HepG2 (cell line): ENCODE measurements at regions not wholly inside any gene's neighbourhood (a gene's known extent, or its start where the extent isn't known, plus 50 kb on each side); places are given as distances from the start of the nearest gene placed in this dataset.

Source experiments
- ARID2 ChIP-seq: sonication (generic); formaldehyde crosslinking; IDR thresholded peaks from 2 replicates; pipeline ENCODE4 v1.8.1; 2022; ENCODE audit warnings: mild to moderate bottlenecking, missing genetic modification reagents, borderline replicate concordance
- BCL6 ChIP-seq: IDR thresholded peaks from 2 replicates; pipeline ENCODE4 v1.6.1; 2016; ENCODE audit warnings: missing genetic modification reagents, missing compliant biosample characterization
- BORCS8-MEF2B ChIP-seq: sonication (generic); formaldehyde crosslinking; IDR thresholded peaks from 2 replicates; pipeline ENCODE4 v1.8.0; 2022; ENCODE audit warnings: mild to moderate bottlenecking, missing genetic modification reagents
- HOXD1 ChIP-seq: sonication (generic); formaldehyde crosslinking; IDR thresholded peaks from 2 replicates; pipeline ENCODE4 v1.5.0; 2020; ENCODE audit warnings: missing genetic modification reagents
- NFATC3 ChIP-seq: sonication (generic); formaldehyde crosslinking; IDR thresholded peaks from 2 replicates; pipeline ENCODE4 v1.5.1; 2020; ENCODE audit warnings: mild to moderate bottlenecking, missing genetic modification reagents
- ONECUT2 ChIP-seq: sonication (generic); formaldehyde crosslinking; IDR thresholded peaks from 2 replicates; pipeline ENCODE4 v1.4.0; 2020; ENCODE audit warnings: missing genetic modification reagents
- PRMT3 ChIP-seq: sonication (generic); formaldehyde crosslinking; IDR thresholded peaks from 2 replicates; pipeline ENCODE4 v1.8.1; 2022; ENCODE audit warnings: low read depth, mild to moderate bottlenecking, moderate library complexity, missing genetic modification reagents, borderline replicate concordance
- RELA ChIP-seq: sonication (generic); formaldehyde crosslinking; IDR thresholded peaks from 2 replicates; pipeline ENCODE4 v1.4.0; 2020; ENCODE audit warnings: missing genetic modification reagents
- TBX3 ChIP-seq: fragments of 450-650 bp; IDR thresholded peaks from 2 replicates; pipeline ENCODE4 v1.6.1; 2017; ENCODE audit warnings: antibody characterized with exemption, mild to moderate bottlenecking, inconsistent platforms, borderline replicate concordance
- ZBTB2 ChIP-seq: sonication (generic); formaldehyde crosslinking; IDR thresholded peaks from 2 replicates; pipeline ENCODE4 v1.8.0; 2022; ENCODE audit warnings: low read depth, missing genetic modification reagents
- ZBTB7B ChIP-seq: sonication (generic); formaldehyde crosslinking; IDR thresholded peaks from 2 replicates; pipeline ENCODE4 v1.4.0; 2020; ENCODE audit warnings: missing genetic modification reagents
- ZNF264 ChIP-seq: sonication (generic); formaldehyde crosslinking; IDR thresholded peaks from 2 replicates; pipeline ENCODE4 v1.4.0; 2020; ENCODE audit warnings: missing genetic modification reagents
- ZNF569 ChIP-seq: sonication (generic); formaldehyde crosslinking; IDR thresholded peaks from 2 replicates; pipeline ENCODE4 v1.5.0; 2020; ENCODE audit warnings: mild to moderate bottlenecking, missing genetic modification reagents, moderate library complexity, borderline replicate concordance
- TF ChIP-seq, protein P1 (sequence below): sonication (generic); formaldehyde crosslinking; IDR thresholded peaks from 2 replicates; pipeline ENCODE4 v1.5.1; 2020; ENCODE audit warnings: mild to moderate bottlenecking, missing genetic modification reagents, moderate library complexity
- TF ChIP-seq, protein P2 (sequence below): IDR thresholded peaks from 2 replicates; pipeline ENCODE4 v1.6.1; 2018; ENCODE audit warnings: missing genetic modification reagents, mild to moderate bottlenecking, missing compliant biosample characterization
- TF ChIP-seq, protein P3 (sequence below): sonication (generic); formaldehyde crosslinking; IDR thresholded peaks from 2 replicates; pipeline ENCODE4 v1.9.0; 2021; ENCODE audit warnings: missing genetic modification reagents, borderline replicate concordance
- TF ChIP-seq, protein P4 (sequence below): sonication (generic); formaldehyde crosslinking; IDR thresholded peaks from 2 replicates; pipeline ENCODE4 v1.4.0; 2020; ENCODE audit warnings: missing genetic modification reagents

DNA sequence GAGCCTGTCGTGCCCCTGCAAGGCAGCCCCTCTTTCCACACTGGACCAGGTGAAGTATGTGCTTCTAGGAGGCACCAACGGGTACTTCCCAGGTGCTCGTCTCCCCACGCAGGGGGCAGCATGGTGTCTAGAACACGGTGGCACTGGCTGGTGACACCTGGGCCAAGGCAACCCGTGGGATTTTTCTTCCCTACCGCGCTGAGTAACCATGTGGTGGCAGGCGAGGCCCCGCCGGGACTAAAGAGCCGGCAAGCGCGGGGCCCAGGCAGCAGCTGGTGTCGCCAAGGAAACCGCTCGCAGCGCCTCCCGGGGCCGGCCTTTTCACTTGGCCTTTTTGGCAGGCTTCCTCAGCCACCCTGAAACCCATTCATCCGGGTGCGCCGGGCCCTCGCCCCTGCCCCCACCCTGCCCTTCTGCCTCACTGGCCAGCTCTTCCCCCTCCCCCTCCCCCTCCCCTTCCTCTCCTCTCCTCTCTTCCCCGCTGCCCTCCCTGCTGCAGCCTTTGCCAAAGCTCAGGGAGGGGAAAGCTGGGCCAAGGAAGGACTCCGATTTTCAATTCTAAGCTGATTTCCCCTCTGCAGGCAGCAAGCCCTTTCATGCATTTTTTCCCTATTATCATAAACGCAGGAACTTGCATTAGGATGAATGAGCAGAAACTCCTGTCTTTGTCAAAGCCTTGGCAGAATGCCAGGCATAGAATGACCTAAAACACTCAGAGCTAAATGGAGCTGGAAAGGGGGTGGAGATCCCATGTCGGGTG, 81.2 kb downstream of the IRF2BPL start (continued):
- TF ChIP-seq, protein P1, sequence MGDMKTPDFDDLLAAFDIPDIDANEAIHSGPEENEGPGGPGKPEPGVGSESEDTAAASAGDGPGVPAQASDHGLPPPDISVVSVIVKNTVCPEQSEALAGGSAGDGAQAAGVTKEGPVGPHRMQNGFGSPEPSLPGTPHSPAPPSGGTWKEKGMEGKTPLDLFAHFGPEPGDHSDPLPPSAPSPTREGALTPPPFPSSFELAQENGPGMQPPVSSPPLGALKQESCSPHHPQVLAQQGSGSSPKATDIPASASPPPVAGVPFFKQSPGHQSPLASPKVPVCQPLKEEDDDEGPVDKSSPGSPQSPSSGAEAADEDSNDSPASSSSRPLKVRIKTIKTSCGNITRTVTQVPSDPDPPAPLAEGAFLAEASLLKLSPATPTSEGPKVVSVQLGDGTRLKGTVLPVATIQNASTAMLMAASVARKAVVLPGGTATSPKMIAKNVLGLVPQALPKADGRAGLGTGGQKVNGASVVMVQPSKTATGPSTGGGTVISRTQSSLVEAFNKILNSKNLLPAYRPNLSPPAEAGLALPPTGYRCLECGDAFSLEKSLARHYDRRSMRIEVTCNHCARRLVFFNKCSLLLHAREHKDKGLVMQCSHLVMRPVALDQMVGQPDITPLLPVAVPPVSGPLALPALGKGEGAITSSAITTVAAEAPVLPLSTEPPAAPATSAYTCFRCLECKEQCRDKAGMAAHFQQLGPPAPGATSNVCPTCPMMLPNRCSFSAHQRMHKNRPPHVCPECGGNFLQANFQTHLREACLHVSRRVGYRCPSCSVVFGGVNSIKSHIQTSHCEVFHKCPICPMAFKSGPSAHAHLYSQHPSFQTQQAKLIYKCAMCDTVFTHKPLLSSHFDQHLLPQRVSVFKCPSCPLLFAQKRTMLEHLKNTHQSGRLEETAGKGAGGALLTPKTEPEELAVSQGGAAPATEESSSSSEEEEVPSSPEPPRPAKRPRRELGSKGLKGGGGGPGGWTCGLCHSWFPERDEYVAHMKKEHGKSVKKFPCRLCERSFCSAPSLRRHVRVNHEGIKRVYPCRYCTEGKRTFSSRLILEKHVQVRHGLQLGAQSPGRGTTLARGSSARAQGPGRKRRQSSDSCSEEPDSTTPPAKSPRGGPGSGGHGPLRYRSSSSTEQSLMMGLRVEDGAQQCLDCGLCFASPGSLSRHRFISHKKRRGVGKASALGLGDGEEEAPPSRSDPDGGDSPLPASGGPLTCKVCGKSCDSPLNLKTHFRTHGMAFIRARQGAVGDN (CRISPR knock-in tag): peak; percentile 86
- TF ChIP-seq, protein P2, sequence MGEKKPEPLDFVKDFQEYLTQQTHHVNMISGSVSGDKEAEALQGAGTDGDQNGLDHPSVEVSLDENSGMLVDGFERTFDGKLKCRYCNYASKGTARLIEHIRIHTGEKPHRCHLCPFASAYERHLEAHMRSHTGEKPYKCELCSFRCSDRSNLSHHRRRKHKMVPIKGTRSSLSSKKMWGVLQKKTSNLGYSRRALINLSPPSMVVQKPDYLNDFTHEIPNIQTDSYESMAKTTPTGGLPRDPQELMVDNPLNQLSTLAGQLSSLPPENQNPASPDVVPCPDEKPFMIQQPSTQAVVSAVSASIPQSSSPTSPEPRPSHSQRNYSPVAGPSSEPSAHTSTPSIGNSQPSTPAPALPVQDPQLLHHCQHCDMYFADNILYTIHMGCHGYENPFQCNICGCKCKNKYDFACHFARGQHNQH (CRISPR knock-in tag): peak; percentile 59; the same call in 1 of the 2 replicates
- no peak for TF ChIP-seq TBX3
- no peak for TF ChIP-seq ONECUT2 (CRISPR knock-in tag)
- TF ChIP-seq NFATC3 (CRISPR knock-in tag): no peak
- no peak for TF ChIP-seq ZNF264 (CRISPR knock-in tag)
- TF ChIP-seq BORCS8-MEF2B (CRISPR knock-in tag): no peak
- TF ChIP-seq, protein P3, sequence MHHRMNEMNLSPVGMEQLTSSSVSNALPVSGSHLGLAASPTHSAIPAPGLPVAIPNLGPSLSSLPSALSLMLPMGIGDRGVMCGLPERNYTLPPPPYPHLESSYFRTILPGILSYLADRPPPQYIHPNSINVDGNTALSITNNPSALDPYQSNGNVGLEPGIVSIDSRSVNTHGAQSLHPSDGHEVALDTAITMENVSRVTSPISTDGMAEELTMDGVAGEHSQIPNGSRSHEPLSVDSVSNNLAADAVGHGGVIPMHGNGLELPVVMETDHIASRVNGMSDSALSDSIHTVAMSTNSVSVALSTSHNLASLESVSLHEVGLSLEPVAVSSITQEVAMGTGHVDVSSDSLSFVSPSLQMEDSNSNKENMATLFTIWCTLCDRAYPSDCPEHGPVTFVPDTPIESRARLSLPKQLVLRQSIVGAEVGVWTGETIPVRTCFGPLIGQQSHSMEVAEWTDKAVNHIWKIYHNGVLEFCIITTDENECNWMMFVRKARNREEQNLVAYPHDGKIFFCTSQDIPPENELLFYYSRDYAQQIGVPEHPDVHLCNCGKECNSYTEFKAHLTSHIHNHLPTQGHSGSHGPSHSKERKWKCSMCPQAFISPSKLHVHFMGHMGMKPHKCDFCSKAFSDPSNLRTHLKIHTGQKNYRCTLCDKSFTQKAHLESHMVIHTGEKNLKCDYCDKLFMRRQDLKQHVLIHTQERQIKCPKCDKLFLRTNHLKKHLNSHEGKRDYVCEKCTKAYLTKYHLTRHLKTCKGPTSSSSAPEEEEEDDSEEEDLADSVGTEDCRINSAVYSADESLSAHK (CRISPR knock-in tag): no peak
- 0 out of 2 replicates have a peak, but pooled peaks have one; percentile 25 for TF ChIP-seq ZBTB7B (CRISPR knock-in tag)
- no peak for TF ChIP-seq BCL6
- no peak for TF ChIP-seq RELA (CRISPR knock-in tag)
- no peak for TF ChIP-seq ZNF569 (CRISPR knock-in tag)
- no peak for TF ChIP-seq ZBTB2 (CRISPR knock-in tag)
- TF ChIP-seq ARID2: no peak
- TF ChIP-seq HOXD1 (CRISPR knock-in tag): no peak
- TF ChIP-seq, protein P4, sequence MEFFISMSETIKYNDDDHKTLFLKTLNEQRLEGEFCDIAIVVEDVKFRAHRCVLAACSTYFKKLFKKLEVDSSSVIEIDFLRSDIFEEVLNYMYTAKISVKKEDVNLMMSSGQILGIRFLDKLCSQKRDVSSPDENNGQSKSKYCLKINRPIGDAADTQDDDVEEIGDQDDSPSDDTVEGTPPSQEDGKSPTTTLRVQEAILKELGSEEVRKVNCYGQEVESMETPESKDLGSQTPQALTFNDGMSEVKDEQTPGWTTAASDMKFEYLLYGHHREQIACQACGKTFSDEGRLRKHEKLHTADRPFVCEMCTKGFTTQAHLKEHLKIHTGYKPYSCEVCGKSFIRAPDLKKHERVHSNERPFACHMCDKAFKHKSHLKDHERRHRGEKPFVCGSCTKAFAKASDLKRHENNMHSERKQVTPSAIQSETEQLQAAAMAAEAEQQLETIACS (CRISPR knock-in tag): no peak
- TF ChIP-seq PRMT3 (CRISPR knock-in tag): no peak
